Epithelial cell of proximal tubule (primary cell): ENCODE measurements at regions not wholly inside any gene's neighbourhood (a gene's known extent, or its start where the extent isn't known, plus 50 kb on each side); places are given as distances from the start of the nearest gene placed in this dataset.

Experiments used
- DNase-seq: peaks from one replicate; pipeline ENCODE4 v3.0.0-alpha.2; 2011; ENCODE audit warnings: low read depth
- H3K4me3 ChIP-seq: 2 replicates; pipeline ENCODE4 v1.5.1; 2011; ENCODE audit warnings: low read depth, mild to moderate bottlenecking, low read length
- TF ChIP-seq, protein P1 (sequence below): conservative IDR thresholded peaks from 2 replicates; pipeline ENCODE4 v1.5.1; 2012; ENCODE audit warnings: low read depth, mild to moderate bottlenecking, low read length

DNA sequence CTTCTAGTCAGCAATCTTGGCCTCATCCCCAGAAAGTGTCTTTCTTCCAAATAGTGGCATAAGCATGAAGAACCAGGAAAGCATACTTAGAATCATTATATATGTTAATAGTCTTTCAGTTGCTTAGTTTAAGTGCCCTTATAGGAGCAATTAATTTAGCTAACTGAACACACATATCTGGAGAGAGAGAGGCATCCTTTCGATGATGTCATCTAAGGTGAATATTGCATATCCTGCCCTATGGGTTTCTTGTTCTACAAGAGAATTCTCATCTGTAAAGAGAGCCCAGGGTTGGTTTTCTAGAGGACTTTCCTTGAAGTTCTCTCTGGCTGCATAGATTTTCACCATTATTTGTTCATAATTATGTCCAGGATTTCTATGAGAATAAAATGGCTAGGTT lies 230.1 kb downstream of the RPS4Y2 start:
- TF ChIP-seq, protein P1, sequence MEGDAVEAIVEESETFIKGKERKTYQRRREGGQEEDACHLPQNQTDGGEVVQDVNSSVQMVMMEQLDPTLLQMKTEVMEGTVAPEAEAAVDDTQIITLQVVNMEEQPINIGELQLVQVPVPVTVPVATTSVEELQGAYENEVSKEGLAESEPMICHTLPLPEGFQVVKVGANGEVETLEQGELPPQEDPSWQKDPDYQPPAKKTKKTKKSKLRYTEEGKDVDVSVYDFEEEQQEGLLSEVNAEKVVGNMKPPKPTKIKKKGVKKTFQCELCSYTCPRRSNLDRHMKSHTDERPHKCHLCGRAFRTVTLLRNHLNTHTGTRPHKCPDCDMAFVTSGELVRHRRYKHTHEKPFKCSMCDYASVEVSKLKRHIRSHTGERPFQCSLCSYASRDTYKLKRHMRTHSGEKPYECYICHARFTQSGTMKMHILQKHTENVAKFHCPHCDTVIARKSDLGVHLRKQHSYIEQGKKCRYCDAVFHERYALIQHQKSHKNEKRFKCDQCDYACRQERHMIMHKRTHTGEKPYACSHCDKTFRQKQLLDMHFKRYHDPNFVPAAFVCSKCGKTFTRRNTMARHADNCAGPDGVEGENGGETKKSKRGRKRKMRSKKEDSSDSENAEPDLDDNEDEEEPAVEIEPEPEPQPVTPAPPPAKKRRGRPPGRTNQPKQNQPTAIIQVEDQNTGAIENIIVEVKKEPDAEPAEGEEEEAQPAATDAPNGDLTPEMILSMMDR, result no peak
- no peak for DNase-seq

DNA sequence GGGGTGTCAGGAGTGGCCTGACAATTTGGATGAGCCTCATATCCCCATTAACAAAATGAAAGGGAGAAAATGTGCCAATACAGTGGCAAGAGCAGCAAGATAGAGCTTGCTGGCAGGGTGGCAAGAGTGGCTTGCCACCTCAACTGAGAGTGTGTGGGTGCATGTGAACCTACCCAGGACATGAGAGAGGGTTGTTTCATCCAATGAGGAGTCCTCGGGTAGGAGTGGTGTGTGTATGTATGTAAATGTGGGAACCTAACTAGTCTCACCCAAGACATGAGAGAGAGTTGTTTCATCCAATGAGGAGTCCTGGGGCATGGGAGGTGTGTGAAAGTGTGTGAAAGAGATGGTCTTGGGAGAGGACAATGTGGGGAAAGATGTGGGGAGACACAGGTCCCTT lies 234.2 kb downstream of the RPS4Y2 start:
- TF ChIP-seq, protein P1, result no peak
- DNase-seq, result no peak

More for the DNA sequence above, 230.1 kb downstream of the RPS4Y2 start:
- H3K4me3 ChIP-seq, result no peak overlapping the region

DNA sequence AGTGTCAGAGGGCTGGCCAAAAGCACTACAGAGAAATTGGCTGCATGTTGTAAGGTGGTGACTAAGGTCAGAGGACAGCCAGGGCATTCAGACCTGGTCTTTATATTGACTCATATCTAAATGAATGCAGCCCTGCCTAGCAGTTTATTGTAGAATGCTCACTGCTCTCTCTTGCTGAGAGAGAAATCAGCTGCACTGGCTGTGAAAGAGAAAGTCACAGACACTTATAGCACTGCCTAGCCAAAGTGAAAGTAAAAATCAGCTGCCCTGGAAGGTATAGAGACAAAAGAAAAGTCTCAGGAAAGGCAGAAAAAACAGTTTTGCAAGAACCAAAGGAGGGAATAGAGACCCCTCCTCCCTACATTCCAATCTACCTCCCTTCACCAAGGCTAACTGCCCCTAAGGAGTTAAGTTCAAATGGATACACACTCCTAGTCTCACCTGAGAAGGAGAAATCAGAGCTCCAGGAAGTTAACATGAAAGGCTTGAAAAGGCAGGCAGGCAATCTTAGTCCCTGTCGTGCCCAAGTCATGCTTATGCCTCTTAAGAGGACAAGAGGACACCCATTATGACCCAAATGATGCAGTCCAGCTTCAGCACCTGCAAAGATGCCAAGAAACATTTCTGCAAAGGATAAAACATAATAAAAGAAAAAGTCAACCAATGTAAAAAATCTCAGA lies 235.1 kb downstream of the RPS4Y2 start:
- H3K4me3 ChIP-seq, result peak overlapping the region; percentile 23
- no peak for DNase-seq
- TF ChIP-seq, protein P1, result no peak

More for the DNA sequence above, 234.2 kb downstream of the RPS4Y2 start:
- no peak overlapping the region for H3K4me3 ChIP-seq

DNA sequence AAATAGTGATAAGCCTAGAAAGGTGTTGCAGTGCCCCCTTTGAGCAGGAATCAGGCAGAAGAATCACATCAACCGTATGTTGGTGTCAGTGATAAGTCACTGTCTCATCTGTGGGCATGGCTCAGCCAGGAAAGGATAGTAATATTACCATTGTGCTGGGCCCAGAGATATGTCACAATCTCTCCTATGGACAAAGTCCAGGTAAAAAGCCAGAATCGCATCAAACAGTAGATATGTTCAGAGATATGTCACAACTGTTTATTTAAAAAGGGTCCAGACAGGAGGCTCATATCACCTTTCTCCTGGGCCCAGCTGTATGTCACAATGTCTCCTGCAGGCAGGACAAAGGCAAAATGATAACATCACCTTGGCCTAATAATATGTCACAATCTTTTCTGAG lies 241.4 kb downstream of the RPS4Y2 start:
- TF ChIP-seq, protein P1, result no peak
- no peak overlapping the region for H3K4me3 ChIP-seq
- no peak for DNase-seq

DNA sequence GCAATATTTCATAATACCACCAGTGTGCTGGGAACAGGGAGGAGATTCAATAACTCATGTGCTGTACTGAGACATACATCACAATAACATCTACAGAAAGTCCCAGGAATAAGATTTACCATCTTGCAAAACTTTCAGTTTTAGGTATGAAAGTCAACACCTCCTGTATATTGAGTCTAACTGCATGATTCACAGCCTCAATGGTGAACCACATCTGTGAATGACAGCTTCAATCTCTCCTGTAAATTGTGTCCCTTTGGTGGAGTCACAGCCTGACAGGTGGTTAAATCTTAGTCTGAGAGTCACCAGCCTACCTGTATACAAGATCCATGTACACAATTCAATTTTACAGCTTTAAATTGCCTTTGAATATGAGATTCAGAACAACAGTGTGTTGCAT lies 242.1 kb downstream of the RPS4Y2 start:
- DNase-seq, result no peak
- H3K4me3 ChIP-seq, result no peak overlapping the region
- TF ChIP-seq, protein P1, result no peak

DNA sequence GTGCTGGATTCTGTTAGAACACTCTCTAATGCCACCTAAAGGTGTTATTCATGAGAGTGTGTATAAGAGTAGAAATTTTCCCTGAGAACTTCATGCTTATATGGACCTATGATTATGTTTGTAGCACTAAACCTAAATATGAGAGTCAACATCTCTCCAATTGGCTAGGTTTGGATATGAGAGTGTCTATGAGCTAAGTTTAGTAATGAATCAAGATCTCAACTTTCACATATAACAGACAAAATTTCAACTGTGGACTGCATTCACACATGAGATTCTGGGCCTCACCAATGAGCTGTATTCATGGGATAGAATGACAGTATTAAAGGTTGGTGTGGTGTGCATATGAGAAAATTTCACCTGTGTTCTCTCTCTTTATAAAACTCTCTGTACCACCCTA lies 242.6 kb downstream of the RPS4Y2 start:
- DNase-seq, result no peak
- TF ChIP-seq, protein P1, result no peak
- H3K4me3 ChIP-seq, result no peak overlapping the region

DNA sequence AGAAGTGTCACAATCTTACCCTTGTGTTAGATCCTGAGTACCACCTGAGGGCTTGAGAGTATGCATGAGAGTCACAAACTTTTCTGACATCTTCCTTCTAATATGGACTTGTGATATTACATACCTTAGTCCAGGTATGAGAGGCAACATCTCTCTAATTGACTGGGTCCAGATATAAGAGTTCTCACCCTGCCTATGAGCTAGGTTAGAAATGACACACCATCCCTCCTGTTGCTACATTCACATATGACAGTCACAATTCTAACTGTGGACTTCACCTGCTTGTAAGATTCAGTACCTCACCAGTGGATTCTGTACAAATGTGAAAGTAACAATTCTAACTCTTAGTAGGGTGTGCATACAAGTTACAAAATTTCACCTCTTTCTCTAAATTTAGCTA lies 245.2 kb downstream of the RPS4Y2 start:
- TF ChIP-seq, protein P1, result no peak
- no peak for DNase-seq
- no peak overlapping the region for H3K4me3 ChIP-seq
